Lower lobe of right lung (tissue), 2 donors: ENCODE measurements at regions not wholly inside any gene's neighbourhood (a gene's known extent, or its start where the extent isn't known, plus 50 kb on each side); places are given as distances from the start of the nearest gene placed in this dataset.

Experiments used
- ATAC-seq, 2 donors: fragments of 200-7000 bp; cut with Tn5 transposase; one replicate each; pipeline ENCODE4 v1.9.1; 2020 to 2022; ENCODE audit warnings: mild to moderate bottlenecking in 2 of 2, moderate library complexity in 2 of 2
- DNase-seq: peaks from one replicate; pipeline ENCODE4 v3.0.0-alpha.2; 2020
- H3K27ac ChIP-seq: fragments of 200-600 bp; one replicate; pipeline ENCODE4 v1.8.0; 2022
- H3K27me3 ChIP-seq: fragments of 200-600 bp; one replicate; pipeline ENCODE4 v1.8.0; 2022; ENCODE audit warnings: low read depth
- H3K36me3 ChIP-seq: fragments of 200-600 bp; one replicate; pipeline ENCODE4 v1.8.0; 2022; ENCODE audit warnings: mild to moderate bottlenecking
- H3K4me1 ChIP-seq: fragments of 200-600 bp; one replicate; pipeline ENCODE4 v1.8.0; 2022
- H3K4me3 ChIP-seq: fragments of 200-600 bp; one replicate; pipeline ENCODE4 v1.8.0; 2022; ENCODE audit warnings: mild to moderate bottlenecking
- H3K9me3 ChIP-seq: fragments of 200-600 bp; one replicate; pipeline ENCODE4 v1.8.0; 2022
- CTCF ChIP-seq: fragments of 200-600 bp; IDR thresholded peaks from one replicate; pipeline ENCODE4 v1.8.0; 2022; ENCODE audit warnings: antibody characterized with exemption, mild to moderate bottlenecking
- intact Hi-C: fragments of 100-400 bp; cut with DNase I; formaldehyde crosslinking; loops from one replicate; pipeline ENCODE4 v1.11.0; 2022
- donor health status: DM: no; HTN: yes; CAD: no; lungs with severe emphysema.

DNA sequence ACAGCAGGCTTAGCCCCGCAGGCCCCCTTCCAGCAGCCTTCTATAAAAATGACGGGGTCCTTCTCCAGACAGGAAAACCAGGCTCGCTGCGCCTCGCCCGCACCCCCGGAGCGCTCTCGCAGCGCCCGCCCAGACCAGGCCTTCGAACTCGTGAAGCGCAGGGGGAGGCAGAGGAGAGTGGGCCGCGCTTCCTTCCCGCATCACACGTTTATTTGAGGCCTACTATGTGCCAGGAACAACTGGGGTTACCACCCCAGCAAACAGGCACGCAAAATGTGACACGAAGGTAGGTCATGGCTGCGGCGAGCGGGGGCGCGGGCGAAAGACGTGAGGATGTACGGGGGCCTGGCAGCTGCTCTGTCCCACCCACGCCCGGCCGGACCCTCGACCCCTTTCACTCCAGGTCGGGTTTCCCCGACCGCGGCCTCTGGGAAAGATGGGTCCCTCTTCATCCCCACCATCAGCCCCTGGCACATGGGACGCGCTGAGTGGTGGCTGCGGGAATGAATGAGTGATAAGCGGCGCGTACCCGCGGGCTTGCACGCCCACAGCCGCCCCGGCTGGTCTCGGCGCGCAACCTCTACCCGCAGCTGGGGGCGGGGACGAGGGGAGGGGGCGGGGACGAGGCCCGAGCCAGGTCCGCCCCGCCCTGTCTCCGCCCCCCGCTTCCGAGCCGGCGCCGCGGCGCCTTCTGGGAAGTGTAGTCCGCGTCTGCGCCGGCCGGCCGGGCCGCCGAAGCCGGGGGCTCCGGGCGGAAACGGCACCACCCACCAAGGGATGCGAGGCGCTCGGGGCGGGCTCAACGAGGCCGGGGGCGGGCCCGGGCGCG, 59.1 kb downstream of the ZNF467 start:
- TF ChIP-seq CTCF: no peak
- H3K4me1 ChIP-seq: peaks cover 16% of the 10 kb centered on the region
- ATAC-seq (peak; percentile 98 to 99), DNase-seq (peak; percentile 93)
- no peak overlapping the region for H3K27ac ChIP-seq
- H3K27me3 ChIP-seq: no peaks in the 10 kb centered on the region
- H3K36me3 ChIP-seq: no peaks in the 10 kb centered on the region
- intact Hi-C loops: no loop called here
- H3K9me3 ChIP-seq: peaks cover 17% of the 10 kb centered on the region
- H3K4me3 ChIP-seq: peak overlapping the region; percentile 83

GRCh38 chr7:149713731-149714068, 59.7 kb downstream of the ZNF467 start:
- no peak overlapping the region for H3K27ac ChIP-seq
- H3K4me1 ChIP-seq: peaks cover 16% of the 10 kb centered on the region
- H3K36me3 ChIP-seq: no peaks in the 10 kb centered on the region
- intact Hi-C loops: no loop called here
- DNase-seq (no peak), ATAC-seq (peak in 1 of 2 donors; percentile 1)
- peak overlapping the region; percentile 83 for H3K4me3 ChIP-seq
- no peaks in the 10 kb centered on the region for H3K27me3 ChIP-seq
- no peak for TF ChIP-seq CTCF
- H3K9me3 ChIP-seq: peaks cover 17% of the 10 kb centered on the region

GRCh38 chr7:149713061-149713730, 60.2 kb downstream of the ZNF467 start:
- Histone ChIP-seq H3K27me3 (no peaks in the 10 kb centered on the region), H3K36me3 (no peaks in the 10 kb centered on the region), H3K27ac (no peak overlapping the region), H3K4me1 (peaks cover 16% of the 10 kb centered on the region), H3K9me3 (peaks cover 17% of the 10 kb centered on the region), H3K4me3 (peak overlapping the region; percentile 83)
- DNase-seq (peak; percentile 28), ATAC-seq (no peak)
- intact Hi-C loops: no loop called here
- no peak for TF ChIP-seq CTCF

- intact Hi-C loops: no loop called here
- no peaks in the 10 kb centered on the region for H3K27me3 ChIP-seq
- no peaks in the 10 kb centered on the region for H3K4me1 ChIP-seq
- ATAC-seq: no peak
- no peak overlapping the region for H3K4me3 ChIP-seq
- no peaks in the 10 kb centered on the region for H3K36me3 ChIP-seq
- DNase-seq: no peak
- H3K9me3 ChIP-seq: peaks cover 17% of the 10 kb centered on the region
- no peak for TF ChIP-seq CTCF
- H3K27ac ChIP-seq: no peak overlapping the region
Observed at GRCh38 chr7:149708026-149708425, 65.4 kb downstream of the ZNF467 start.

DNA sequence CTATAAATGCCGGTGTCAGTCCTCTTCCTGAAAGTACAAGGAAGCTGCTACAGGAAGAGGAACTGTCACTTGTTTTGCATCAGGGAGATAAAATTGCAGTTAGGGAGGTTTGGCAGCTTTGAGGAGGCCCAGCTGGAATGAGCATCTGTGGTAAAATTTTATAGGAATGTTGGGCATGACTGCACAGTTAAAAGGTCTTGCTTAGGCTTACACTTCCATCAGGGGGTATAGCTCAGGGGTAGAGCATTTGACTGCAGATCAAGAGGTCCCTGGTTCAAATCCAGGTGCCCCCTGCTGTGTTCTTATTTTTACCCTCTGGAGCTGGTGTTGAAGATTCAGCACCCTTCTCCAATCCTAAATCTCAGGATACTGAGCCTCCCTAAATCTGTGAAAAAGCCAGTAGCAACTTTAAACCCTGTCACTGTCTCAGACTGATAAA, 65.9 kb downstream of the ZNF467 start:
- DNase-seq: no peak
- Histone ChIP-seq H3K4me3 (no peak overlapping the region), H3K27ac (no peak overlapping the region), H3K36me3 (no peaks in the 10 kb centered on the region), H3K27me3 (no peaks in the 10 kb centered on the region), H3K4me1 (no peaks in the 10 kb centered on the region), H3K9me3 (peaks cover 17% of the 10 kb centered on the region)
- intact Hi-C loops: no loop called here
- no peak for ATAC-seq
- no peak for TF ChIP-seq CTCF
